ENCODE measurements at regions not wholly inside any gene's neighbourhood (a gene's known extent, or its start where the extent isn't known, plus 50 kb on each side); places are given as distances from the start of the nearest gene placed in this dataset.

DNA sequence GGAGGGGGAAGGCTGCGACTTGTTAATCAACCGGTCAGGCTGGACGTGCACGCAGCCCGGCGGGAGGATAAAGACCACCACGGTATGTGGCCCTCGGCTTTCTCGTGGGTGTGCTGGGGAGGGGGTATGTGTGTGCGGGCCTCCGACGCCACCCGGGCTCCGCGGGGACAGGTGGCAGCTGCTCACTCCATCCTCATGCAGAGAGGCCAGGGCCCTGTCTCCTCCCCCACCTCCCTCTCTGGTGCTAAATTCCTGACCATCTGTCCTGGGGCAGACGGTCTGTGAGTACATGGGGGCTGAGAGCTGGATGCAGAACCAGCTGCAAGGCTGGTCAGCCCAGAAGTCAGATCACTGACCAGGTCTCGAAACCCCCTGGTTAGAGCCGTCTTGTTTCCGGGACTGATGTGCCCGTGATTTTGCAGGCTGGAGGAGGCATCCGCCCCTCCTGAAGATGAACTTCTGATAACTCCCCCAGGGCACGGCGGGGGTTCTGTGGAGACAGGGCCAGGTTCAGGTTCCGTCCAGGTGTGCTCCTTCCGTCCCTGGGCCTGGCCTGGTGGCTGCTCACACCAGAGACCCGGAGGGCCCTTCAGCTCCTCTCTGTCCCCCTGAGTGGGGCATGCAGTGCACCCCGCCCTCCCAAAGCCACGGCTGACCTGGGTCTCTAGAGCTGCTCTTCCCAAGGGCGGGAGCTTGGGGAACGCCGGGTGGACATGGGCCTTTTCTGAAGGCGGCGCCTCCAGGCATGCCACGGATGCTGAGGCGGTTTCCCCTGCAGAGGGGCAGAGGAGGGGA, 1119.7 kb downstream of the BRD1 start:
- DNase-seq (ENCODE audit: low read depth): no peak

DNA sequence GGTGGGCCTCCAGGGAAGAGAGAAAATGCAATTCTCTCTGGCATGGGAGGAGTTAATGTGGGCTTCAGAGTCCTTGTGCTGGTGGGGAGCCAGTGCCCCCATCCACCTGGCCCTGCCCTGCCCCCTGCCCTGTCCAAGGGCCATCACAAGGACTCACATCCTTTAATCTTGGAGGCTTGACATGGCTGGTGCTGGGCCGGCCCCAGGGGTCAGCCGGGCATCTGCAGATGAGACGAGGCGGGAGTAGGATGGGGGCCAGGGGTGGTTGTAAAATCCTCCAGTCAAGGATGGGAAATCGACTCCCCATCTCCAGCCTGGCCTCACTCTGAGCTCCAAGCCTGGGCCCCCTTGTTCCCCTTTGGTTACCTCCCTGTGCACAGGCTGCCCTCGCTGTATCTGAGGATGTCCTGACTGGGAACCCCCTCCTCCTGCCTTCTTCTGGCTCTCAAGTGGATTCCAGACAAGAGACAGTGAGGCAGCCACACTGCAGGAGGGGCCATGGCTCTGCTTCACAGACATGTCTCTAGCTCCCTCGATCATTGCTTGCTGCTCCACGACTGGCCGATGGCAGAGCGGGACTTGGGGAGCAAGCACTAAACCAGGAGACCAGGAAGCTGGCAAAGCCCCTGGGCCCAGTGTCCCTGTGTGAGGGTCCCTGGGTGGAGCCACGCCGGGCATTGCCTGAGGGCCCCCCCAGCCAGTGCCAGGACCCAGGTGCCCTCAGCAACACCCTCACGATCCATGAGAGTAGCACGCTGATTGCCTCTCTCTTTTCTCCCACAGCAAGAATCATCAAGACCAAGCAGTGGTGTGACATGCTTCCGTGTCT, 1120.5 kb downstream of the BRD1 start:
- DNase-seq (ENCODE audit: low read depth): no peak

DNA sequence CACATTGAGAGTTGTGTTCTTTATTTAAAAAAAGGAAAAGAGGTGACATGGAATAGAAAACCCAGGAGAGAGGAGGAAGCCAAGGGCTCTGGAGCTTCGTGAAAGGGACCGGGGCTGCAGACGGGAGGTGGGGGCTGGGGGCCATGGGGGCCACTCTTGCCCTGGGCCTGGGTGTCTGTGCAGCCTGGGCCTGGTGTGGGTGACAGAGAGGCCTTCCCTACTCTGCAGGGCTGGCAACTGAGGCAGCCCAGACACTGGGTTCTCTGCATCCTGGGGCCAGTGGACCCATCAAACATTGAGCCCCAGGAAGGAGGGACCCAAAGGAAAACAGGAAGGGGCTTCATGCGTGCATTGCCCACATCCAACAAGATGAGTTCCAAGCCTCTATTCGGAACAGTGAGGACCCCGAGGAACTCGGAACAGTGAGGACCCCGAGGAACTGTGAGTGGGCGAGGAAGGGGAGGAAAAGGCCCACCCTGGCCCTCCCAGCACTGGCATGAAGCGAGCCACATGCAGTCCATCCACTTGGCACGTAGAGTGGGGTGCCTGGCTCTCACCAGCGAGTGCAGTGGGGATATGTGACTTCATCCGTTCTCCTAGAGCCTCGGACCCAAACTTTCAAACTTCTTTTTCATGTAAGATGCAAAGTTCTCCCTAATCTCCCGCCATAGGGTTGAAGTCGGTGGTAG, 1121.6 kb downstream of the BRD1 start:
- DNase-seq (ENCODE audit: low read depth): no peak

DNA sequence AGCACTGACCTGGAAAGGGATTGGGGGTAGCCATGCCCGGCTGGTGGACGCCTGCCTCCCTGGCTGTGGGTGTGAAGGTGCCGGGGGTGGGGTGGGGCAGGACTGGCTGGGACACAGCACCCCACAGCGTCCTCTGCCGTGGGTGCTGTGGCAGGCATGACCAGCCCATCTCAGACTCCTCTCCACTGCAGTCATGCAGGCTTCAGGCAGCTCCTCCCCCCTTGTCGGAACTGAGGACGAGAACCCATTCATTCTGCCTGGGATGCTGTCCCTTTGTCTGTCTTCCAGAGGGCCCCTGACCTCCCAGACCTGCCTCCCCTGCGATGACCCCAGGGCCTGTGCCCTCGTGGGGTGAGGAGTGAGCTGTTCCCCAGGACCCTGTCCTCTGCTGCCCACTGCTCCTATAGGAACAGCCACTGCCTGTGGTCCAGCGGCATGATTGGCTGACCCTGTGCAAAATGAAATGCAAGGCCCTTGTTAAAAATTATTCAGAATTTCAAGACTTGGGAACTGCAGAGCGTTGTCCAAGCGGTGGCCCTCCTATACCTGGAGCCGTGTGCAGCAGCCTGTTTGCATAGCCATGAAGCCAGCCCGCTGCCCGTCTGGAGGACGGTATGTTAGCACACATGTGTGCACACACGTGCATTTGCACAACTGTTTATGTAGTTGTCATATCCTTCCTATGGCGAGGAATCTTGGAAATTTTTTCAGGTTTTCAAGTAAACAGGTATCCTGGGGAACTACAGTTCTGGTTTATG, 1122.3 kb downstream of the BRD1 start:
- no peak for DNase-seq (ENCODE audit: low read depth)

DNA sequence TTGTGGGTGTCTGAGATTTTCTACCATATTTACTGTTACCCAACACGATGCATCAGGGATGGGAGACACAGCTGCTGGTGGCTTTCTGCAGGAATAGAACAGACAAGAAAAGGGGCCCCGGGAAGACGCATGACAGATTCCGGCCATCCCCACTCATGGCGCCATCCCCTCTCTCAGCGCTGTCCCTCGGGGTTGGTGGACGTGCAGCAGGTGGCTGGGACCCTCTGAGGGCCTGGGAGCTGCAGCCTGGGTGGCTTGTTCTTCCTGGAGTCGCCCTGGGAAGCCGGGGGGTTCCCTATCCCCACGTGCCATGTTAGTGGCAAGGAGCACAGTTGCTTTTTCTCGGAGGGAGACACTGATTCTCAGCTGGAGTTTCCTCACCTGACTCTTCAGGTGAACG, 1123.3 kb downstream of the BRD1 start:
- no peak for DNase-seq (ENCODE audit: low read depth)

DNA sequence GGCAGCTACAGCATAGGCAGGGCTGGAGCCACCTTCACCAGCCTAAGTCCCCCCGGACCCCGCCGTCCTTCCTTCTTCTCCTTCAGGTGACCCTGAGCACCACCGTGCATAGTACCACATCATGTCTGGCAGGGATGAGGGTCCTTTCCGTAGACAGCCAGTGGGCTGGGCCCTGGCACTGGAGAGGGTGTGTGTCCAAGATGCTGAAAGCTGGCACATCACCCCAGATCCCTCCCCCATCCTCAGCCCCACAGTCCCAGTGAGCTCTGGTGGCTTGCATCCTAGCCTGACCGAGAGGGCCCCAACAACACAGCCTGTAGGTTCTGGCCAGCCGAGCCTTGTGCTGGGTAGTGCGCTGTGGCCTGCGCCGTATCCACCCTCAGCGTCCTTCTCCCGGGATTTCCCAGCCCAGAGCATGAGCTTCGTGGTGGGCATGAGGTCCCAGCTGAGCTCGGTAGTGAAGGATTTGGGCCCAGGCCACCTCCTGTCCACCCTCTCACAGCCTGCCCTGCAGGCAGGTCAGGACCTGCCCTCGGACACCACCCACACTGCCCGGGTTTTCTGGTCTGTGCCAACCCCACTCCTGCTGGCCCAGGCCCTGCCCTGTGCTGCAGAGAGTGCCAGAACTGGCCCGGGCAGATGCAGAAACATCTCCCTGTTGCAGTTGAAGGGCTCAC, 1124.3 kb downstream of the BRD1 start:
- DNase-seq (ENCODE audit: low read depth): no peak

DNA sequence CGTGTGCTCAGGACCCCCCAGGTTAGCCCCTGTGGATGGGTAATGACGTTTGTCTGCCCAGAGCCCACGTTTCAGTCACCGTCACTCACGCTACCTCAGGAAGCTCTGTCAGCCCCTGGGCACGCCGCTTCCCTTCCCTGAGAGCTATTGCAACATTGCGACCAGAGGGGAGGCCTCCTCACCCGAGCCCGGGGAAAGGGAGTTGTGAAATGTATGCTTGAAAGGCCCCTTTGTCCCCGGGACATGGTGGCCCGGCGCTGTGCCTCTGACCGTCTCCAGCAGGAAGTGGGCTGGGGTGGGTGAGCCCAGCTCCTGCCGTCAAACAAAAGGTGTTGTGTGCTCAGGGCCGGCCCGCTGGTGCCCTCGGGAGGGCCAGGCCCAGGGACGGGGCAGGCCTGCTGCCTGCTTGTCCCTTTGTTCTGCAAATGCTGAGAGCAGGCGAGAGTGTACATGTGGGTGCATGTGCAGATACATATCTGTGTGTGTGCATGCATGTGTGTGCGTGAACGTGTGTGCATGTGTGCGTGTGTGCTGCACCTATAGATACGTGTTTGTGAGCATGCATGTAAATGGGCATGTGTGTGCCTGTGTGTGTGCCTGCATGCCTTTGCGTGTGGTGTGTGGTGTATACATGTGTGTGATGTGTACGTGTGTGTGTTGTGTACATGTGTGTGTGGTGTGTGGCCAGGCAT, 1125.0 kb downstream of the BRD1 start:
- no peak for DNase-seq (ENCODE audit: low read depth)

DNA sequence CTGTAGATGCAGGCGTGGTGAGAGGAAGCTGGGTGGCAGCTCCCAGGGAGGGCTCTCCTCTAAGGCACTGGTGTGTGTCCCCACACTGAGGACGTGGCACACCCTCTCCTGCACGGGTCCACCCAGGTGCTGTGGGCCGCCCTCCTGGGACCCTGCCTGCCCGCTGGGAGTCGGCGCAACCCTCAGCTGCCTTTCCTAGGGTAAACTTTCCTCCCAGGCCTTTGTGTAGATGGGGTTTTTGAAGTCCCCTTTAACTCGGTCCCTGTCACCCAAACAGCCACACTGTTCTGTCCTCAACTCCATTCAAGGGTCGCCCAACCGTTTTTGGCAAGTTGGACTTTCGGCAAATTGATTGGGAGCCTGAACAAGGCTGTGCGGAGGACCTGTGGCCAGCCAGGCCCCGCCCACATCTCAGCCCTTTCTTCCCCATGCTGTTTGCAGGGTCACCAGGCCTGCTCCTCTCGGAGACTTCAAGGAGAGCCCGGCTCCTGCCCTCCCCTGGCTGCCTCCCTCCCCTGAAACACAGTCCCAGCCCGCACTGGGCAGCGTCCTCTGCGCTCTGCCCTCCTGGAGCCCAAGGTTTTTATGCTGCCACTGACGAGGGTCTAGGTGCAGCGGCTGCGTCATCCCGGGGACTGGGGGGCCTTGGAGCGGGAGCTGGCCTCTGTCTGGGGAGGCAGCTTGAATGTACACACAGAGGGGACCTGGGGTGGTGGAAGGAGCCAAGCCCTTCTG, 1126.2 kb downstream of the BRD1 start:
- DNase-seq (ENCODE audit: low read depth): no peak

DNA sequence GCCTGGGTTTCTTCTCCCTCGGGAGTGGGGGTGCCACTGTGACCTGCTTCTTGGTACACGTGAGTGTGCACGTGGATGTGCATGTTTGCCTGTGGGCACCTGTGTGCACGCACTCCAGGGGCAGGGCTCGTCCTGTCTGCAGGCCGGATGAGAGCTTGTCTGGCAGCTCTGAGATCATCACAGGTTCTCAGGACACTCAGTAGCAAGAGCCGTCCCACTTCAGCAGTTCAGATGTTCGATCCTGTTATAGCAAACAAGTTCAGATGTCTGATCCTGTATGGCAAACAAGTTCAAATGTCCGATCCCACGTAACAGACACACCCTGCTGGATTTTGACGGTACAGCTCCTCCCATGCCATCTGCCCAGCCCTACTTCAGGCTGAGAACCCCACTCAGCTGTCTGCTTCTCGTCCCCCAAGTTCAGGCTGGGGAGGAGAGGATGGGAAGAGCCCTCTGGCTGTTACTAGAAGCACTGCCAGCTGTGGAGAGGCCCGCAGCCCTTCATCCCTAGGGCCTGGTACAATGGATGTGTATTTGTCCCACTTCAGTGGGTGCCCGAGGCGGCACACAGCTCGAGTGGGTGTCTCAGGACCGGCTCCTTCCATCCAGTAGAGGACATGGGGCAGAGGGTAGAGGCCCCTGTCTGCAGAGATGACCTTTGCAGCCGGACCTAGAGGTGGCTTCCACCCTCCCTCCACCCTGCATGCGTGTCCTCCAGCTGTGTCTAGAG, 1126.9 kb downstream of the BRD1 start:
- no peak for DNase-seq (ENCODE audit: low read depth)

DNA sequence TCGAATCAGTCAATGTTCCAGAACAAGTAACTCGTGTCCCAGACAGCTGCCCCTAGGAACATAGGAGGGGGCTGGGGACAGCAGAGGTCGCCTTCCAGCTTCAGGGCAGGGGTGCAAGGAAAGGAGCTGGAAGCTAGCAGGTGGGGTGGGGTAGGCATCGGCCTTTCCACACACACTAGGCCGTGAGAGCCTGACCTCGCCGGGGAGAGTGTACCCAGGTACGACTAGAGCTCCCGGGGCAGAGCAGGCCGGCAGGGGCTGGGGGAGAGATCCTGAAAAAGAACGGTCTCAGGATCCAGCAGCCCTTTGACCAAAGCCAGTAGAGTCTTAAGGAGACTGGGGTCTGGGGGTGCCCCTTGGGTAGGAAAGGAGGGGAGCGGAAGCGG, 1127.5 kb downstream of the BRD1 start:
- no peak for DNase-seq (ENCODE audit: low read depth)

DNA sequence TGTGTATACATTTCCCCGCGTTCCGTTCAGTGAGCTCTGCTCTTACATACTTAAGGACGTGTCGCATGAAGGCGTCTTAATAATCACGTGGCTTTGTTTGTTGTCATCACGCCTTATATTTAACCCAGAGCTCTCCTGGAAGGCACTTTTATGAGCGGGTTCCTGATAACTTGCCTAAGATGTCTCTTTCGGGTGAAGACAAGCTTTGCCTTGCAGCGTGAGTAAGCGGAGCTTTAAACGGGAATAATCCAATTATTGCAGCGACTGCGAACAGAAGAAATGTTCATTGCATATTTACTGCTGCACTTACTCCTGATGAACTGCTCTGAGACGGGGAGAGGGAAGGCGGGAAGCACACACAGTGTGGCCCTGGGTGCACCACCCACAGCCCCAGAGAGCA, 1128.2 kb downstream of the BRD1 start:
- DNase-seq (ENCODE audit: low read depth): no peak

DNA sequence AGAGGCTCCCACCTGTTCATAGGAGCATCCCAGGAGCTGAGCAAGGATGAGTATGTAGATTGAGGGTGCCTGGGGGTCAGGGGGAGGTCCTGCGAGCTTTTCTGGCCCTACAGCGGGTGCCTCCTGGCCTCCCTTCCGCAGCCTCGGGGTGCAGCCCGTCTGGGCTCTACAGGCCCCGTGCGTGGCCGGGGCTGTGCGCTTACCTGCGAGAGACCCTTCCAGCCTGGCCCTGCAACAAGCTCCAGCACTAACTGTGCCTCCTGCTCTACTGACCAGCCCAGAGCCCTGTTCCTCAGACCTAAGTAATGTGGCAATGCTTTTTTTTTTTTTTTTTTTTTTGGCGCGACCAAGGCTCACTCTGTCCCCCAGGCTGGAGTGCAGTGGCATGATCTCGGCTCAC, 1129.1 kb downstream of the BRD1 start:
- no peak for DNase-seq (ENCODE audit: low read depth)

DNA sequence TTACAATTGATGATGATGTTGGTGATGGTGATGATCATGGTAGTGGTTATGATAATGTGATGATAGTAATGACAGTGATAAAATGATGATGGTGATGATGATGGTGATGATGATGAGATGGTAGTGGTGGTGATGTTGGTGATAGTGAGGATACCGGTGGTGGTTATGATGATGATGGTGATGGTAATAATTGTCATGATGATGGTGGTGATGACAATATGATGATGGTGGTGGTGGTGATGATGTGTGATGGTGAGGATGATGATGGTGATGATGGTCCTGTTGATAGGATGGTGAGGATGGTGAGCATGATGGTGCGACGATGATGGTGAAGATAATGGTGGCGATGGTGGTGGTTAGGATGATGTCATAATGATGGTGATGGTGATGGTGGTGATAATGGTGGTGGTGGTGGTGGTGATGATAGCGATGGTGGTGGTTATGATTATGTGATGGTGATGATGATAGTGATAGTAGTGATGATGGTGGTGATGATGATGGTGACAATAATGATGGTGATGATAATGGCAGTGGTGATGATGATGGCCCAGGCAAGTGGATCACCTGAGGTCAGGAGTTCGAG, 1129.9 kb downstream of the BRD1 start:
- no peak for DNase-seq (ENCODE audit: low read depth)

DNA sequence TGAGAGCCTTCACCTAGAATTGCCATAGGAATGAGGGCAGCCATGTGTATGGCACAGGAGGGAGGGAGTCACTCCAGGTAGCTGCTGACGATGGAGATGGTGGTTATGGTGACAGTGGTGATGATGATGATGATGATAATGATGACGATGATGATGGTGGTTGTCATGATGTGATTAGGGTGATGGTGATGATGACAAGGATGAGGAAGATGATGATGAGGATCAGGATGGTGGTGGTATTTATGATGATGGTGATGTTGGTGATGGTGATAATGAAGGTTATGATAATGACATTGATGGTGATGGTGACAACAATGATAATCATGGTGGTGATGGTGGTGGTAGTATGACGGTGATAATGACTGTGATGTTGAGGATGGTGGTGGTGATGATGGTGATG, 1130.5 kb downstream of the BRD1 start:
- no peak for DNase-seq (ENCODE audit: low read depth)

DNA sequence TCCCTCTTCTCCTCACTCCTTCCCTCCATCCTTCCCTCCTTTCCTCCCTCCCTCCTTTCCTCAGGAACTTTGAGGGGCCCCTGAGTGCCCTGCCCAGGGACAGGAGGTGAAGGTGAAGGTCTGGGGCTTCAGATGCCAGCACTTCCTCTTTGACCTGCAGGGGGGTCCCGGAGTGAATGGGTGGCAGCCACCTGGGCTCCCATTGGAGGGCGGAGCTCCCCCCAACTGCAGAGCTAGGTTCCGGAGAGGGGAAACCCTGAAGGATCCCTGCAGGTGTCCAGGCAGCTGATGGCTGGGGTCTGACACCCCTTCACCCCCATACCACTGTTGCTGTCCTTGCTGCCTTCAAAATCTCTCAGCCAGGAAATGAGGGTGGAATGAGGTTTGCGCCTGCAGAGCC, 1131.3 kb downstream of the BRD1 start:
- no peak for DNase-seq (ENCODE audit: low read depth)

DNA sequence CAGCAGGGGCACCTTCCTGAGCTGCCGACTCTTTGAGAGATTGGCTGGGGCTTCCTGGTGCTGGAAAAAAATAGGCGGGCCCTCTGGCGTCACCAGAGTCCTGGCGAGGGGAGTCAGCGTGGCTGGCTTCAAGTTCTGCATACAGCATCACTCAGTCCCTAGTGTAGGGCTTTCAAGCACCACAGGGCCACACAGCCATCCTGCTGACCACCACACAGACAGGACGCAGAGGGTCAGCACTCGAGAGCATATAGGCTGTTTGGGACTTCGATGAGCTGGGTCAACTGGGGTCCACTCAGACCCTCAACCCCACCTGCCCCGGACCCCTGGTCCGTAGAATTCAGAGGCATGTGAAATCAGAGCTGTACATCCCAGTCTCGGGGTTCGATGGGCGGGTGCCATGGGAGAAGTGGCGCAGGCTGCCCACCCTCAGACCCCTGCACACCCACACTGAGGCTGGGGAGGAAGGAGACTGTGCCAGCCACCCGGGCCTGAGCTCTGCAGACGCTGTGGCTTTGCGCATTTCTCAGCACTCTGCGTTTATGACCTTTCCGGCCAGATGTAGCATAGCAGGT, 1131.9 kb downstream of the BRD1 start:
- no peak for DNase-seq (ENCODE audit: low read depth)

DNA sequence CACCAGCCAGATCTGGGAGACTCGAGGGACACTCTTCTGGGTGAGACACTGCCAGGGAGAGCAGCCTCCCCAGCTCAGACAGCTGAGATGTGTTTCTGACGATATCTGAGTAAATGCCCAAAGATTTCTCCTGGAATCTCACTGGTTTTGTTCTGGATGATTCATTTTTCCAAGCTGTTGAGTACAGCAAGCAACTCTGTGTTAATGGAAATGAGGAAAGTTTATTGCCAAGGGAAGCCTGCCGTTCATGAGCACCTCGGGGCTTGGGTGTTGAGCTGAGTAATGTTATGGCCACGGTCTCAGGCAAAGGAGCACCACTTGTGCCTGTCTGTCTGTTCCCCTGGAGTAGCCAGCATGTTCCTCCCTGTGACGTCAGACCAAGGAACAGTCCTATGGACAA, 1132.4 kb downstream of the BRD1 start:
- no peak for DNase-seq (ENCODE audit: low read depth)

DNA sequence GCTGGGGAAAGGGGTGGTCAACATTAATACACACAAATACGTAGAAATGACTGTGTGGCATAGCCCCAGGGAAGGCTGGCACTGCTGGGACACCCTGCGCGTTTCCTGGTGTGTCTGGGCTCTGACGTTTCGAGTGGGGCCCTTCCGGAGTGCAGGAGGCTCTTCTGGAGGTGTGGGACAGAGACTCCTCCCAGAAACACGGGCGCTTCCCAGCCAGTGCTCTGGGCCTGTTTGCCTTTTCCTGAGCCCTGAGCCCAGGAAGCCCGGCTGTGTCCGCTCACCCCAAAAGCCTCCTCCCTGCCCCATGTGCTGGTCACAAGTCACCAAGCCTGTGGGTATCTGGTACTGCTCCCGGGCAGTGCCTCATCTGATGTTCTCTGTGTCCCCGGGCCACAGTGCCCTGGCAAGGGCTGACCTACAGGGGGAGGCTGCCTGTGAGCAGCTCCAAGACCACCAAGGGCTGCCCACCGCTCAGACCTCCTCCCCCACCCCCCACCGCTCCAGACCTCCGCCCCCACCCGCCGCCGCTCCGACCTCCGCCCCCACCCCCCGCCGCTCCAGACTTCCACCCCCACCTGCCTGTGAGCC, 1133.3 kb downstream of the BRD1 start:
- DNase-seq (ENCODE audit: low read depth): no peak

Measured in non-pigmented ciliary epithelial cell (primary cell).